Breast epithelium (tissue), 4 donors: ENCODE measurements at regions not wholly inside any gene's neighbourhood (a gene's known extent, or its start where the extent isn't known, plus 50 kb on each side); places are given as distances from the start of the nearest gene placed in this dataset.
"Not testable (repeated sequence)": the region's sequence is repeated elsewhere in the genome, so short reads cannot be mapped to it uniquely, and the experiment has no call there.

Source experiments
- DNase-seq, 2 donors: peaks; one replicate each; pipeline ENCODE4 v3.0.0-alpha.2; 2019; ENCODE audit warnings: low spot score in 2 of 2
- H3K27ac ChIP-seq, 2 donors: fragments of 200-600 bp; sonication (generic) in 1 of 2; one replicate each; pipeline ENCODE4 v1.5.1; 2016 to 2019; ENCODE audit warnings: mild to moderate bottlenecking in 1 of 2
- H3K27me3 ChIP-seq, 2 donors: fragments of 200-600 bp; sonication (generic) in 1 of 2; one replicate each; pipeline versions ENCODE4 v1.5.1 to v1.6.0; 2017 to 2019; ENCODE audit warnings: control low read depth in 1 of 2, mild to moderate bottlenecking in 1 of 2
- H3K36me3 ChIP-seq: fragments of 200-600 bp; one replicate; pipeline ENCODE4 v1.5.1; 2019
- H3K4me1 ChIP-seq, 2 donors: fragments of 200-600 bp; sonication (generic); one replicate each; pipeline ENCODE4 v1.5.1; 2016 to 2019; ENCODE audit warnings: control low read depth in 1 of 2
- H3K4me3 ChIP-seq, 3 donors: fragments of 200-600 bp; sonication (generic); 1 replicate in 2 of 3; 2 replicates in 1 of 3; pipeline ENCODE4 v1.5.1; 2016 to 2019; ENCODE audit warnings: mild to moderate bottlenecking in 3 of 3, moderate library complexity in 2 of 3
- H3K9me3 ChIP-seq, 2 donors: fragments of 200-600 bp; sonication (generic) in 1 of 2; one replicate each; pipeline ENCODE4 v1.5.1; 2016 to 2019; ENCODE audit warnings: control low read depth in 1 of 2
- POLR2A ChIP-seq: fragments of 450-650 bp; IDR thresholded peaks from one replicate; pipeline ENCODE4 v1.6.1; 2016; ENCODE audit warnings: antibody characterized with exemption, mild to moderate bottlenecking, moderate library complexity
- POLR2AphosphoS5 ChIP-seq, 3 donors: sonication (generic); formaldehyde crosslinking; IDR thresholded peaks; one replicate each; pipeline ENCODE4 v1.6.1; 2017; ENCODE audit warnings: antibody characterized with exemption in 3 of 3
- intact Hi-C: fragments of 100-400 bp; cut with DNase I; formaldehyde crosslinking; loops from one replicate; pipeline ENCODE4 v1.15.1; 2023; ENCODE audit warnings: low total_unique reads
- TF ChIP-seq, protein P1 (sequence below), 3 donors: fragments of 450-650 bp; IDR thresholded peaks; one replicate each; pipeline ENCODE4 v1.5.1; 2016 to 2017; ENCODE audit warnings: antibody characterized with exemption in 3 of 3, mild to moderate bottlenecking in 3 of 3, moderate library complexity in 3 of 3

DNA sequence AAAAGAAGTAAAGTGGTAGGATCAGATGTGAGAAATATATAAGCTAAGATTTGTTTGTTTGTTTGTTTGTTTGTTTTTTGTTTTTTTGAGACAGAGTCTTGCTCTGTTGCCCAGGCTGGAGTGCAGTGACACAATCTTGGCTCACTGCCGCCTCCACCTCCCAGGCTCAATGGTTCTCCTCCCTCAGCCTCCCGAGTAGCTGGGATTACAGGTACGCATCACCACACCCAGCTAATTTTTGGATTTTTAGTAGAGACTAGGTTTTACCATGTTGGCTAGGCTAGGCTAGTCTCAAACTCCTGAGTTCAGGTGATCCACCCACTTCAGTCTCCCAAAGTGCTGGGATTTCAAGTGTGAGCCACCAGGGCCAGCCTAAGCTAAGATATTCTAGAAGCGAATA is 4817.1 kb upstream of the OR11H1 start:
- H3K36me3 ChIP-seq, H3K27me3 ChIP-seq, DNase-seq, H3K4me3 ChIP-seq, H3K27ac ChIP-seq, intact Hi-C loops, H3K4me1 ChIP-seq: not testable (repeated sequence)
- peaks cover 0 to 23% of the 10 kb centered on the region in 2 donors for H3K9me3 ChIP-seq

DNA sequence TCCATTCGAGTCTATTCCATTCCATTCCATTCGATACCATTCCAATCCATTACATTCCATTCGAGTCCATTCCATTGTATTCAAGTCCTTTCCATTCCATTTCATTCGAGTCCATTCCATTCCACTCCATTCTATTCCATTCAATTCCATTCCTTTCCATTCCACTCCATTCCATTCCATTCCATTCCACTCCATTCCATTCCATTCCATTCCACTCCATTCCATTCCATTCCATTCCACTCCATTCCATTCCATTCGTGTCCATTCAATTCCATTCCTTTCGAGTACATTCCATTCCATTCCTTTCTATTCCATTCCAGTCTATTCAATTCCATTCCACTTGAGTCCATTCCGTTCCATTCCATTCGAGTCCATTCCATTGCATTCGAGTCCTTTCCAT is 4805.2 kb upstream of the OR11H1 start:
- H3K27me3 ChIP-seq, H3K4me1 ChIP-seq, intact Hi-C loops, DNase-seq, H3K36me3 ChIP-seq, H3K4me3 ChIP-seq, H3K27ac ChIP-seq: not testable (repeated sequence)
- H3K9me3 ChIP-seq: peaks cover 38 to 59% of the 10 kb centered on the region in 2 donors

DNA sequence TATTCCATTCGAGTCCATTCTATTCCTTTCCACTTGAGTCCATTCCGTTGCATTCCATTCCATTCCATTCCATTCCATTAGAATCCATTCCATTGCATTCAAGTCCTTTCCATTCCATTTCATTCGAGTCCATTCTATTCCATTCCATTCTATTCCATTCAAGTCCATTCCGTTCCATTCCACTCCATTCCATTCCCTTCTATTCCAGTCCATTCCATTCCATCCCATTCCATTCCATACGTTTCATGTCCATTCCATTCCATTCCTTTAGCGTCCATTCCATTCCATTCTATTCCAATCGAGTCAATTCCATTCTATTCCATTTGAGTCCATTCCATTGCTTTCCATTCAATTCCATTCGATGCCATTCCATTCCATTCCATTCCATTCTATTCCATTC is 4804.0 kb upstream of the OR11H1 start:
- H3K4me3 ChIP-seq, H3K27ac ChIP-seq, intact Hi-C loops, H3K4me1 ChIP-seq, DNase-seq, H3K36me3 ChIP-seq, H3K27me3 ChIP-seq: not testable (repeated sequence)
- peaks cover 42 to 70% of the 10 kb centered on the region in 2 donors for H3K9me3 ChIP-seq

DNA sequence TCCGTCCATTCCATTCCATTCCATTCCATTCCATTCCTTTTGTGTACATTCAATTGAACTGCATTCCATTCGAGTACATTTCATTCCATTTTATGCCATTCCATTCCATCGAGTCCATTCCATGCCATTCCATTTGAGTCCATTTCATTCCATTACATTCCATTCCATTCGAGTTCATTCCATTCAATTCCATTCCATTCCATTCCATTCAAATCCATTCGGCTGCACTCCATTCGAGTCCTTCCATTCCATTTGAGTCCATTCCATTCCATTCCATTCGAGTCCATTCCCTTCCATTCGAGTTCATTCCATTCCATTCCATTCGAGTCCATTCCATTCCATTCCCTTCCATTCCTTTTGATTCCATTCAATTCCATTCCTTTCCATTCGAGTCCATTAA is 4800.6 kb upstream of the OR11H1 start:
- peaks cover 46 to 72% of the 10 kb centered on the region in 2 donors for H3K9me3 ChIP-seq

DNA sequence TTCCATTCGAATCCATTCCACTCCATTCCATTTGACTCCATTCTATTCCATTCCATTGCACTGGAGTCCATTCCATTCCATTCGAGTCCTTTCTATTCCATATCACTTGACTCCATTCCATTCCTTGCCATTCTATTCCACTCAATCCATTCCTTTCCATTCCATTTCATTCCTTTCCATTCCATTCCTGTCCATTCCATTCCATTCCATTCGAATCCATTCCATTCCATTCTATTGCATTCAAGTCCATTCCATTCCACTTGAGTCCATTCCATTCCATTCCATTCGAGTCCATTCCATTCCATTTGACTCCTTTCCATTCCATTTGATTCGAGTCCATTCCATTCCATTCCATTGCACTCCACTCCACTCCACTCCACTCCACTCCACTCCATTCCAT is 4798.0 kb upstream of the OR11H1 start:
- H3K27ac ChIP-seq, H3K4me3 ChIP-seq, H3K36me3 ChIP-seq, H3K4me1 ChIP-seq, H3K27me3 ChIP-seq, intact Hi-C loops, DNase-seq: not testable (repeated sequence)
- H3K9me3 ChIP-seq: peaks cover 43 to 59% of the 10 kb centered on the region in 2 donors

More for the DNA sequence above, 4800.6 kb upstream of the OR11H1 start:
- Histone ChIP-seq H3K4me1 (no peaks in the 10 kb centered on the region), H3K27me3 (no peaks in the 10 kb centered on the region), H3K27ac (no peak overlapping the region), H3K4me3 (no peak overlapping the region), H3K36me3 (no peaks in the 10 kb centered on the region)
- intact Hi-C loops: no loop called here
- no peak for DNase-seq
- TF ChIP-seq POLR2AphosphoS5 (IDR thresholded peaks at IDR 0.05): no peak
- TF ChIP-seq POLR2A: no peak
- TF ChIP-seq, protein P1, sequence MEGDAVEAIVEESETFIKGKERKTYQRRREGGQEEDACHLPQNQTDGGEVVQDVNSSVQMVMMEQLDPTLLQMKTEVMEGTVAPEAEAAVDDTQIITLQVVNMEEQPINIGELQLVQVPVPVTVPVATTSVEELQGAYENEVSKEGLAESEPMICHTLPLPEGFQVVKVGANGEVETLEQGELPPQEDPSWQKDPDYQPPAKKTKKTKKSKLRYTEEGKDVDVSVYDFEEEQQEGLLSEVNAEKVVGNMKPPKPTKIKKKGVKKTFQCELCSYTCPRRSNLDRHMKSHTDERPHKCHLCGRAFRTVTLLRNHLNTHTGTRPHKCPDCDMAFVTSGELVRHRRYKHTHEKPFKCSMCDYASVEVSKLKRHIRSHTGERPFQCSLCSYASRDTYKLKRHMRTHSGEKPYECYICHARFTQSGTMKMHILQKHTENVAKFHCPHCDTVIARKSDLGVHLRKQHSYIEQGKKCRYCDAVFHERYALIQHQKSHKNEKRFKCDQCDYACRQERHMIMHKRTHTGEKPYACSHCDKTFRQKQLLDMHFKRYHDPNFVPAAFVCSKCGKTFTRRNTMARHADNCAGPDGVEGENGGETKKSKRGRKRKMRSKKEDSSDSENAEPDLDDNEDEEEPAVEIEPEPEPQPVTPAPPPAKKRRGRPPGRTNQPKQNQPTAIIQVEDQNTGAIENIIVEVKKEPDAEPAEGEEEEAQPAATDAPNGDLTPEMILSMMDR (IDR thresholded peaks at IDR 0.05): no peak

DNA sequence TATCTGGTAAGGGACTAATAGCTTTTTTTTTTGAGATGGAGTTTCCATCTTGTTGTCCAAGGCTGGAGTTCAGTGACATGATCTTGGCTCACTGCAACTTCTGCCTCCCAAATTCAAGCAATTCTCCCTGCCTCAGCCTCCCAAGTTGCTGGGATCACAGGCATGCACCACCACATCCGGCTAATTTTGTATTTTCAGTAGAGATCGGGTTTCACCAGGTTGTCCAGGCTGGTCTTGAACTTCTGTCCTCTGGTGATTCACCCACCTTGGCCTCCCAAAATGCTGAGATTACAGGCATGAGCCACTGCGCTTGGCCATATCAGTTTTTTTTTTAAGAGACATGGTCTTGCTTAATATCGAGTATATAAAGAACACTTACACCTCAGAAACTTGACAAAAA is 4797.3 kb upstream of the OR11H1 start:
- H3K36me3 ChIP-seq, intact Hi-C loops, H3K27ac ChIP-seq, DNase-seq, H3K4me3 ChIP-seq, H3K4me1 ChIP-seq, H3K27me3 ChIP-seq: not testable (repeated sequence)
- H3K9me3 ChIP-seq: peaks cover 43 to 59% of the 10 kb centered on the region in 2 donors

DNA sequence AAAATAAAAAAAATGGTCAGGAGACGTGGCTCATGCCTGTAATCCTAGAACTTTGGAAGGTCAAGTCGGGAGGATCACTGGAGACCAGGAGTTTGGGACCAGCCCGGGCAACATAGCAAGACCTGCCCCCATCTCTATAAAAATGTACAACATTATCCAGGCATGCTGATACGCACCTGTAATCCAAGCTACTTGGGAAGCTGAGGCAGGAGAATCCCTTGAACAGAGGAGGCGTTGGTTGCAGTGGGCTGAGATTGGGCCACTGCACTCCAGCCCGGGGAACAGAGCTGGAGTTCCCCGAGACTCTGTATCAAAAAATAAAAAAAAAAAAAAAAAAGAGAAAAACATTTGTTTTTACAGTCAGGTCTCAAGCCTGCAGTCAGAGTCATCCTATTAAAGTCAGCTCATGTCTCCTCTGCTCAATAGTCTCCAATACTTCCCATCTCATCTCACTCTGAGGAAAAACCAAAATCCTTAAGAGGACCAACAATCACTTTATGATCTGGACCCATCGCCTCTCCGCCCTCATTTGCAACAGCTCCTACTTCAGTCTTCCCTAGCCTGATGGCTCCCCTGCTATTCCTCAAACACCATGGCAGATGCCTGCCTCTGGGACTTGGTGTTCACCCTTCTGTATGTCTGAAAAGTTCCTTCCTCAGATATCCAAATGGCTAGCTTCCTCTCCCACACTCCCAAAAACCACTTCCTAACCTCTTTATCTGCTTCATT is 4796.6 kb upstream of the OR11H1 start:
- H3K4me1 ChIP-seq, H3K27me3 ChIP-seq, H3K36me3 ChIP-seq, intact Hi-C loops, H3K27ac ChIP-seq, DNase-seq, H3K4me3 ChIP-seq: not testable (repeated sequence)
- peaks cover 39 to 54% of the 10 kb centered on the region in 2 donors for H3K9me3 ChIP-seq

DNA sequence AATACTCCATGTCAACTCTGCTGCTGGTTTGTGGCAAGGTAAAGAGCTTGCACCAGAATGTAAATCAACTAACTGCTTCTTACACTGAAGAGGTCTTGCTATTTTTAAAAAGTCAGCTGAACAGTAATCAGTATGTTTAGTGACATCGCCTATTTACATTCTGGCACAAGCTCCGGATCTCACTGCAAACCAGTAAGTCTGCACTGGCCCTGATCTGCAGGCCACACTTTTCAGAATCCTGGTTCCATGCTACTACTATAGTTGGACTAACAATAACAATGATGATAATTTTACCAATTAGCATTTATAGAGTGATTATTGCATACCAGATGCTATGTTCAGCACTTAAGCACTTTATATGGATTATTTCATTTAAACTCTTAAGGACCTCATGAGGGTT is 4792.9 kb upstream of the OR11H1 start:
- H3K4me3 ChIP-seq, H3K27ac ChIP-seq, DNase-seq, H3K36me3 ChIP-seq, intact Hi-C loops, H3K4me1 ChIP-seq, H3K27me3 ChIP-seq: not testable (repeated sequence)
- H3K9me3 ChIP-seq: peaks cover 21 to 33% of the 10 kb centered on the region in 2 donors

DNA sequence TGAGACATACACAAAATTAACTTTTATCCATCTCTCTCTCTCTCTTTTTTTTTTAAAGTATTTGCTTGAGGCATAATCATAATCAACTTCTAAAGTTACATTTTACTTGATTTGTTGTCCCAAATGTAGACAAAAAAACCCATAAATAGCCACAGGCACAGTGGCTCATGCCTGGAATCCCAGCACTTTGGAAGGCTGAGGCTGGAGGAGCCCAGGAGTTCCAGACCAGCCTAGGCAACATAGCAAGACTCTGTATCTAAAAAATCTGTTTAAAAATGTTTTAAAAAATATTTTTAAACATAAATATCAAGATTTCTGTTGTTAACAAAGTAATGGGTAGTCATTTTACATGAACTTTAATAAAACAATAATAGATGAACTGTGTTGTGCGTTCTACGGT is 4791.1 kb upstream of the OR11H1 start:
- intact Hi-C loops, H3K27ac ChIP-seq, H3K4me3 ChIP-seq, H3K27me3 ChIP-seq, H3K4me1 ChIP-seq, DNase-seq, H3K36me3 ChIP-seq: not testable (repeated sequence)
- peaks cover 12 to 26% of the 10 kb centered on the region in 2 donors for H3K9me3 ChIP-seq

DNA sequence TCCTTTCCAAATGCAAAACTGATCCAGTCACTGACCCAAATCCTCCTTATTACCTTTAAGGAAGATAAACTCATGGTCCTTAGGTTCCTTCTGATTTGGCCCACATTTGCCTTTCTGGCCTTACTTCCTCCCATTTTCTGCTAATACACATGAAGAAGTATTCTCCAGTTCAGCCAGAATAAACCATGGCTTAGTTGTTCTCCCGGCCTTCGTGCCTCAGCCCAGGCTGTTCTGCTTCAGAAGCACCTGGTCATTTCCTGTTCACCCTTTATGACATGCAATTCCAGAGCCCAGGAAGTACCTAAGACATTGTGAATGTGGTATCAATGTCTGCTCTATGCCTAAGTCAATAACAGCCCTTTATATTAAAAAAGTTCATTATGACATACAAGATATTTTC is 4790.1 kb upstream of the OR11H1 start:
- DNase-seq, H3K27ac ChIP-seq, intact Hi-C loops, H3K4me1 ChIP-seq, H3K4me3 ChIP-seq, H3K36me3 ChIP-seq, H3K27me3 ChIP-seq: not testable (repeated sequence)
- peaks cover 17 to 35% of the 10 kb centered on the region in 2 donors for H3K9me3 ChIP-seq
